ENCODE measurements at regions not wholly inside any gene's neighbourhood (a gene's known extent, or its start where the extent isn't known, plus 50 kb on each side); places are given as distances from the start of the nearest gene placed in this dataset.
"Not testable (repeated sequence)": the region's sequence is repeated elsewhere in the genome, so short reads cannot be mapped to it uniquely, and the experiment has no call there.

DNA sequence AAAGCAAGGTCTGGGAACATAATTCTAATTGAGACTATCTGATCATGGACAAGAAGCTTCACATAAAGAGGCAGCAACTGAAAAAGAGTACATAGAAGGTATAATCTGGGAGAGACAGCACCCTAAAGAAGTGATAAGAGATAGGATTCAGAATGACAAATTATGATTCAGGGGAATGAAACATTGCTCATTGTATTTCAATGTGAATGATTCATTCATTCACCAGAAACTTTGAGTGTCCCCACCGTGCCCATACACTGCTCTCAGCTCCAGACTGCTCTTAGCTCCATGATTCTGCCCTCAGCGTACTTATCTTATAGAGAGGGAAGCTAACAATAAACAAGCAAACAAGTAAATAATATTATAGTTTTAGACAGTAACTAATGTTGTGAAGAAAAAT, 329.3 kb upstream of the IRAK1BP1 start:
- DNase-seq = no peak
- in situ Hi-C loops (cut with MboI; ENCODE audit: low pct_unique_long_range_greater_than_20kb, low sequenced_read_pairs) = no loop called here

DNA sequence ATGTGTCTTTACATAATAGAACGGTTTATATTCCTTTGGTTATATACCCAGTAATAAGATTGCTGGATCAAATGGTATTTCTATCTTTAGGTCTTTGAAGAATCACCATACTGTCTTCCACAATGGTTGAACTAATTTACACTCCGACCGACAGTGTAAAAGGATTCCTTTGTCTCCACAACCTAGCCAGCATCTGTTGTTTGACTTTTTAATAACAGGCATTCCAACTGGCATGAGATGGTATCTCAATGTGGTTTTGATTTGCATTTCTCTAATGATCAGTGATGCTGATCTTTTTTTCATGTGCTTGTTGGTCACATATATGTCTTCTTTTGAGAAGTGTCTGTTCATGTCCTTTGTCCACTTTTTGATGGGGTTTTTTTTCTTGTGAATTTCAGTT, 319.7 kb upstream of the IRAK1BP1 start:
- in situ Hi-C loops (cut with MboI; ENCODE audit: low pct_unique_long_range_greater_than_20kb, low sequenced_read_pairs) = not testable (repeated sequence)

DNA sequence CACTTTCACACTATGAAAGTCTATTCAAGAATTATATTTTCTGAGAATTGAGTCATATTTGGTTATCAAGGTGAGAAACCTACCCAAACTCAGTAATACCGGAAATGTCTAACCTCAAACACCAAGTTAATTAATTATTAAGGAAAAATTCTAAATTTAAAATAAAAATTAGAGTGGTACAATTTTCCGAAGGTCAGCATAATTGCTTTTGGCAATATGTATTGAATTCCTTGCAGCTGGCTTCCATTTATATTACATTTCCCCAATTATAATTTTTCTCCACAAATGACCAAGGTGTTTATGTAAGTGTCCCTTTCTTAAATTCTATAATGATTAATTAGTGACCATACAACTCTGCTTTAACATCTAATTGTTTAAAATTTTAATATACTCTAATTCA, 316.0 kb upstream of the IRAK1BP1 start:
- in situ Hi-C loops (cut with MboI; ENCODE audit: low pct_unique_long_range_greater_than_20kb, low sequenced_read_pairs) = no loop called here
- no peak for DNase-seq

More for the DNA sequence above, 319.7 kb upstream of the IRAK1BP1 start:
- not testable (repeated sequence) for DNase-seq

- in situ Hi-C loops (cut with MboI; ENCODE audit: low pct_unique_long_range_greater_than_20kb, low sequenced_read_pairs) = no loop called here
- DNase-seq = no peak
Observed at GRCh38 chr6:78552435-78552834, 314.9 kb upstream of the IRAK1BP1 start.

DNA sequence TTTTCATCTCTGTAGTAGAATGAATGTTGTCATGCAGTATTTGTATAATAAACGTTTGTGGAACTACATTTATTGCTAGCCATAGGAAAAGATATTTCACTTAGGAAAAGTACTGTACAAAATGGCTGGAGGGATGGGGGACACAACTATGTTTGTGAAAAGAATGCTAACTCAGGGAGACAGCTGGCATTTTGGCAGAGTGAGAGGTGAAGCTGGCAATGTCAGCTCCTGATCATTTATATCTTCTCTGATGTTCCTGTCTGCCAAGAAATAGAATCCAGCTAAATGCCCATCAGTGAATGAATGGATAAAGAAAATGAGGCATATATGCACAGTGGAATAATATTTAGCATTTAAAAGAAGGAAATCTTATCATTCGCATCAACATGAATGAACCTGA, 313.0 kb upstream of the IRAK1BP1 start:
- DNase-seq = no peak
- in situ Hi-C loops (cut with MboI; ENCODE audit: low pct_unique_long_range_greater_than_20kb, low sequenced_read_pairs) = no loop called here

GRCh38 chr6:78559056-78559455, 308.3 kb upstream of the IRAK1BP1 start:
- in situ Hi-C loops (cut with MboI; ENCODE audit: low pct_unique_long_range_greater_than_20kb, low sequenced_read_pairs) = no loop called here
- no peak for DNase-seq

GRCh38 chr6:78561015-78561414, 306.3 kb upstream of the IRAK1BP1 start:
- in situ Hi-C loops (cut with MboI; ENCODE audit: low pct_unique_long_range_greater_than_20kb, low sequenced_read_pairs) = no loop called here
- no peak for DNase-seq

- DNase-seq = no peak
- in situ Hi-C loops (cut with MboI; ENCODE audit: low pct_unique_long_range_greater_than_20kb, low sequenced_read_pairs) = no loop called here
Observed at GRCh38 chr6:78565997-78566396, 301.4 kb upstream of the IRAK1BP1 start.

- in situ Hi-C loops (cut with MboI; ENCODE audit: low pct_unique_long_range_greater_than_20kb, low sequenced_read_pairs) = no loop called here
Observed at GRCh38 chr6:78570044-78570443, 297.3 kb upstream of the IRAK1BP1 start.

DNA sequence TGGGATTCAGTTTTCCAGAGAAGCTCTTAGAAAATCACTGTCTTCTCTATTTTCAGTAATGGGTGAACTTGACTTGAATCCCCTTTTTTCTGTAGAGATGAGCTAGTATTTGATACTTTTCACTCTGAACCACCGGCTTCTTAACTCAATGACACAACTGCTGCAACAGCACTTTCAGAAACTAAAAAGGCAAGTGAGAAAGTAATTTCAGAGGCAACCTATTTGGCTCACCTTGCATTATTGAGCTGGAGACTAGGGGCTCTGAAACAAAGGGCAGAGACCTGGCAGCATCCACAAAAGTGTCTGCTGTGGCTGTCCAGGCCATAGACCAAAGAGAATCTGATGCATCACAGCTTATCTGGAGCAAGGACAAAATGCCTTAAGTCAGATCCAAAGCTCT, 289.8 kb upstream of the IRAK1BP1 start:
- in situ Hi-C loops (cut with MboI; ENCODE audit: low pct_unique_long_range_greater_than_20kb, low sequenced_read_pairs) = no loop called here
- DNase-seq = no peak

More at GRCh38 chr6:78570044-78570443, 297.3 kb upstream of the IRAK1BP1 start:
- DNase-seq = no peak

DNA sequence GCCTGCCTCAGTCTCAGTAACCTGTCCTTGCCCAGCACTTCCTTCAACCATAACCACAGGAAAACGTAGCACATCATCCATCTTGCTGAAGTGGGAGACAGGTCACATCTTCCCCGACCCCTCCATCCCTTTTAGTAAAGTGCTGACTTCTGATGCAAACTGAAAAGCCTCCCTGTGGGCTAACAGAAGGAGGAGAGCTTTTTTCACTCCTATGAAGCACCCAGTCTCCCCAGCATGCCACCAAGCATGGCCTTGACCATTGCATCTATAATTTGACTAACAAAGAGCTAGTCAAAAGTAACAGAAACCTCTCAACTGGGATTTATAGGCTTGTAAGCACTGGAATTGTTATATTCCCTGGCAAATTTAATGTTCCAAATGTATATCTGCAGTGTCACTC, 288.9 kb upstream of the IRAK1BP1 start:
- in situ Hi-C loops (cut with MboI; ENCODE audit: low pct_unique_long_range_greater_than_20kb, low sequenced_read_pairs) = no loop called here
- DNase-seq = no peak

GRCh38 chr6:78580923-78581322, 286.4 kb upstream of the IRAK1BP1 start:
- in situ Hi-C loops (cut with MboI; ENCODE audit: low pct_unique_long_range_greater_than_20kb, low sequenced_read_pairs) = no loop called here
- peak; percentile 1 for DNase-seq

DNA sequence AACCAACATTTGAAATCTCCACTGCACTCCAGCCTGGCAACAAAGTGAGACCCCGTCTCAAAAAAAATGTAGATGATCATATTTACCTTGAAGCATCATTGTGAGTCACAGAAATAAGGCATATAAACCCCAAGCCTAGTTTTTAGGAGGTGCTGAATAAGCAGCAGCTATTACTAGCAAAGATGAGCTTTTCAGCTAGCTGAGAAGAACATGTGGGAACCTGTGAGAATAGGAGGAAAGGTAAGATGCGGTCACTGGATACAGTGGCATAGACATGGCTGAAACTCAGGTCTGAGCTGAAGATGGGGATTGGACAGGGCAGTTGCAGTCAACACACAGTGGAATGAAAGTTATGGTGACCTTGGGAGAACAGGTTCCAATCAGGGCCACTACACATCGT, 284.3 kb upstream of the IRAK1BP1 start:
- in situ Hi-C loops (cut with MboI; ENCODE audit: low pct_unique_long_range_greater_than_20kb, low sequenced_read_pairs) = no loop called here
- DNase-seq = no peak

- no peak for DNase-seq
- in situ Hi-C loops (cut with MboI; ENCODE audit: low pct_unique_long_range_greater_than_20kb, low sequenced_read_pairs) = no loop called here
Observed at GRCh38 chr6:78589436-78589835, 277.9 kb upstream of the IRAK1BP1 start.

DNA sequence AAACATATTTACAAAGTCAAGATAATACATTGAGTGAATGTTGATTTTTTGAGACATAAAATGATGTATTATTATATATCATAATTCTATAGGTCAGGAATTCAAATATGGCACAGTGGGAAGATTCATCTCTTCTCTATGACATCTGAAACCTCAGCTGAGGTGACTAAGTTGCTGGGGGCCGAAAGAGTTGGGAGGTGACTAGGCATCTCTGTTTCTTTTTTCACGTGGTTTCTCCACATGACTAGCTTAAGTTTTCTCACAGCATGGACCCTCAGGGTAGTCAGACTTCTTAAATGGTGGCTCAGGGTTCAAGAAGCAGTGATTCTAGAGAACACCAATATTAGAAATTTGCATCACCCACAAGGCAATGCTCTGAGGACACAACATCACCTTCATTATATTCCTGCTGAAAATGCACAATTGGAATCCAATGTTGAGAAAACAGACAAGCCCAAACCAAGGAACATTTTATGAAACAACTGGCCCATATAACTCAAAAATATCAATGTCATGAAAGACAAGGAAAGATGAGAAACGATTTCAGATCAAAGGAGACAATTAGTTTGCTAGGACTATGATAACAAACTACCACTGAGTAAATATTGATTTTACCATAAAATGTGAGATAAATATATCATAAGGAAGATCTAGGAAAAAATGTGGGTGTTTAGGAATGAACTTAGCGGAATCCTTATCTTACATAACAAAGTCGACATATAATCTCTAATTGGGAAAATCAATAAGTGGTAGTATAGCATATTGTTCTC, 273.3 kb upstream of the IRAK1BP1 start:
- no peak for DNase-seq
- in situ Hi-C loops (cut with MboI; ENCODE audit: low pct_unique_long_range_greater_than_20kb, low sequenced_read_pairs) = no loop called here

GRCh38 chr6:78594668-78595066, 272.7 kb upstream of the IRAK1BP1 start:
- DNase-seq = no peak
- in situ Hi-C loops (cut with MboI; ENCODE audit: low pct_unique_long_range_greater_than_20kb, low sequenced_read_pairs) = no loop called here

- in situ Hi-C loops (cut with MboI; ENCODE audit: low pct_unique_long_range_greater_than_20kb, low sequenced_read_pairs) = no loop called here
- DNase-seq = no peak
Observed at GRCh38 chr6:78597966-78598365, 269.4 kb upstream of the IRAK1BP1 start.

DNA sequence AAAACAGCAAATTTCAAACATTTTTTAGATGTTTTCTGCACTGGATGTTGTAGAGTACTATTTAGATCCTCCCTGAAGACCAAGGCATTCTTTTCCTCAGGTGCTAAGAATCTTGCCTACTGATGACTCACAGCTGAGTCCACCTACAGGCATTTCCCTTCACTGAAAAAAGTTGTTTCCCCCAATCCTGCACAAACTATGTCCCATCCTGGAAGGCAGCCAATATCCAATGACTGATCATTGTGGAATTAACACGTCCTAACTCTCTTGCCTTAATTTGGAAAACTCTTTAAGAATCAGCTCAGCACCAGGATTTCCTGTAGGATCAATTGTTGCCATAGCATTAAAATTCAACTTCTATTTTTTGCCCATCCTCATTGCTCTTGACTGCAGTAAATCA, 268.4 kb upstream of the IRAK1BP1 start:
- no peak for DNase-seq

GRCh38 chr6:78599526-78599925, 267.8 kb upstream of the IRAK1BP1 start:
- in situ Hi-C loops (cut with MboI; ENCODE audit: low pct_unique_long_range_greater_than_20kb, low sequenced_read_pairs) = no loop called here
- no peak for DNase-seq

More for the DNA sequence above, 268.4 kb upstream of the IRAK1BP1 start:
- in situ Hi-C loops (cut with MboI; ENCODE audit: low pct_unique_long_range_greater_than_20kb, low sequenced_read_pairs) = no loop called here

- in situ Hi-C loops (cut with MboI; ENCODE audit: low pct_unique_long_range_greater_than_20kb, low sequenced_read_pairs) = no loop called here
Observed at GRCh38 chr6:78605909-78606446, 261.4 kb upstream of the IRAK1BP1 start.

GRCh38 chr6:78607189-78607588, 260.2 kb upstream of the IRAK1BP1 start:
- no peak for DNase-seq
- in situ Hi-C loops (cut with MboI; ENCODE audit: low pct_unique_long_range_greater_than_20kb, low sequenced_read_pairs) = no loop called here

More at GRCh38 chr6:78605909-78606446, 261.4 kb upstream of the IRAK1BP1 start:
- DNase-seq = no peak

All from KBM-7 (cell line).